Endothelial cell of umbilical vein (primary cell): ENCODE measurements at regions not wholly inside any gene's neighbourhood (a gene's known extent, or its start where the extent isn't known, plus 50 kb on each side); places are given as distances from the start of the nearest gene placed in this dataset.

Experiments used
- BruUV-seq: library from RNA; stranded (reverse); fragments of 400-500 nt; replicated peaks from 2 replicates; lab custom pipeline; 2021; lab: Mats Ljungman, UMichigan
- CTCF ChIA-PET: fragments of 300-600, 350-600 bp; sonication (Branson Sonifier 250); formaldehyde crosslinking; loops from one replicate; lab custom pipeline; 2021; ENCODE audit warnings: antibody characterized with exemption, inconsistent platforms; lab: Charles Lee
- POLR2A ChIA-PET: fragments of 300-600, 350-600 bp; sonication (Branson Sonifier 250); formaldehyde crosslinking; loops from one replicate; lab custom pipeline; 2021; ENCODE audit warnings: antibody characterized with exemption, inconsistent platforms; lab: Charles Lee
- DNase-seq: peaks from one replicate; pipeline ENCODE4 v3.0.0-alpha.2; 2011; ENCODE audit warnings: low read depth, low spot score
- FAIRE-seq: peaks from 2 replicates; lab custom pipeline; 2011; peaks lifted over from hg19 to GRCh38; lab: Jason Lieb, UNC
- H2AFZ ChIP-seq: 2 replicates; pipeline ENCODE4 v1.6.0; 2012; ENCODE audit warnings: low read depth, low read length, control low read depth, inconsistent platforms
- H3K27ac ChIP-seq: 2 replicates; pipeline ENCODE4 v1.5.1; 2011; ENCODE audit warnings: low read depth, mild to moderate bottlenecking, control low read depth, low read length, moderate library complexity; ENCODE audit not compliant: insufficient read depth
- H3K27me3 ChIP-seq, 2 experiments: 2 replicates each; pipeline versions ENCODE4 v1.6.0 to v1.6.1; 2011; ENCODE audit warnings: low read length in 2 of 2, mixed read lengths in 1 of 2; ENCODE audit not compliant: control insufficient read depth in 2 of 2, insufficient read depth in 2 of 2
- H3K36me3 ChIP-seq, 2 experiments: 2 replicates in 1 of 2; 3 replicates in 1 of 2; pipeline ENCODE4 v1.5.1; 2011; ENCODE audit warnings: low read length in 2 of 2, mild to moderate bottlenecking in 1 of 2, moderate library complexity in 1 of 2; ENCODE audit not compliant: control insufficient read depth in 2 of 2, insufficient read depth in 2 of 2; ENCODE audit errors: extremely low read depth in 1 of 2
- H3K4me1 ChIP-seq: 3 replicates; pipeline ENCODE4 v1.5.1; 2011; ENCODE audit warnings: mild to moderate bottlenecking, low read length; ENCODE audit not compliant: control insufficient read depth, insufficient read depth; ENCODE audit errors: extremely low read depth
- H3K4me2 ChIP-seq: 2 replicates; pipeline ENCODE4 v1.6.1; 2011; ENCODE audit warnings: low read length, control low read depth, mixed read lengths; ENCODE audit not compliant: insufficient read depth
- H3K4me3 ChIP-seq, 3 experiments: fragments of 200-600 bp in 1 of 3; sonication (generic), shearing (Covaris generic) in 1 of 3; replicated peaks in 1 of 3; 2 replicates each; pipeline ENCODE4 v1.5.1; 2011 to 2016; ENCODE audit warnings: control low read depth in 3 of 3, low read length in 3 of 3, mild to moderate bottlenecking in 2 of 3, inconsistent platforms in 1 of 3, low read depth in 1 of 3, moderate library complexity in 1 of 3; ENCODE audit not compliant: insufficient read depth in 1 of 3
- H3K79me2 ChIP-seq: 2 replicates; pipeline ENCODE4 v1.6.0; 2012; ENCODE audit warnings: low read length, inconsistent platforms; ENCODE audit not compliant: control insufficient read depth, insufficient read depth
- H3K9ac ChIP-seq: replicated peaks from 2 replicates; pipeline ENCODE3; 2011; ENCODE audit warnings: low read length, control low read depth; ENCODE audit not compliant: insufficient read depth; ENCODE audit errors: extremely low read depth
- H3K9me1 ChIP-seq: replicated peaks from 3 replicates; pipeline ENCODE4 v1.6.0; 2011; ENCODE audit warnings: mild to moderate bottlenecking, low read length; ENCODE audit not compliant: control insufficient read depth, insufficient read depth; ENCODE audit errors: extremely low read depth
- H3K9me3 ChIP-seq: replicated peaks from 2 replicates; pipeline ENCODE4 v1.5.1; 2012; ENCODE audit warnings: low read length, inconsistent platforms; ENCODE audit not compliant: control insufficient read depth, insufficient read depth
- H4K20me1 ChIP-seq: replicated peaks from 2 replicates; pipeline ENCODE3; 2011; ENCODE audit warnings: mild to moderate bottlenecking, low read length; ENCODE audit not compliant: control insufficient read depth, insufficient read depth; ENCODE audit errors: extremely low read depth
- CTCF ChIP-seq, 2 donors: IDR thresholded peaks; 1 replicate in 1 of 2; 2 replicates in 1 of 2; pipeline ENCODE4 v1.5.1; 2011; ENCODE audit warnings: low read length in 2 of 2, mild to moderate bottlenecking in 2 of 2, moderate library complexity in 2 of 2, control low read depth in 1 of 2, inconsistent platforms in 1 of 2, low read depth in 1 of 2; ENCODE audit not compliant: insufficient read depth in 1 of 2; ENCODE audit errors: extremely low read depth in 1 of 2
- EZH2 ChIP-seq: IDR thresholded peaks from 2 replicates; pipeline ENCODE4 v1.6.1; 2012; ENCODE audit warnings: borderline replicate concordance, low read depth, mild to moderate bottlenecking, moderate library complexity, low read length, inconsistent platforms; ENCODE audit not compliant: severe bottlenecking
- FOS ChIP-seq: IDR thresholded peaks from 2 replicates; pipeline ENCODE4 v1.6.1; 2011; ENCODE audit warnings: mild to moderate bottlenecking, low read length, moderate library complexity, borderline replicate concordance; ENCODE audit not compliant: insufficient read depth
- GATA2 ChIP-seq: IDR thresholded peaks from 2 replicates; pipeline ENCODE4 v1.7.0; 2011; ENCODE audit warnings: low read depth, mild to moderate bottlenecking, moderate library complexity, mixed read lengths, low read length; ENCODE audit not compliant: insufficient read length, insufficient read depth
- JUN ChIP-seq: IDR thresholded peaks from 2 replicates; pipeline ENCODE4 v1.6.1; 2011; ENCODE audit warnings: borderline replicate concordance, low read depth; ENCODE audit not compliant: insufficient read length, insufficient read depth
- MAX ChIP-seq: IDR thresholded peaks from 2 replicates; pipeline ENCODE4 v1.6.1; 2011; ENCODE audit not compliant: insufficient read depth, insufficient read length
- MYC ChIP-seq: IDR thresholded peaks from one replicate; pipeline ENCODE4 v1.6.1; 2011; ENCODE audit warnings: mild to moderate bottlenecking, low read depth, low read length
- POLR2A ChIP-seq: IDR thresholded peaks from 2 replicates; pipeline ENCODE4 v1.6.1; 2012; ENCODE audit warnings: low read depth, mild to moderate bottlenecking, control low read depth, low read length
- POLR2AphosphoS5 ChIP-seq: IDR thresholded peaks from 2 replicates; pipeline ENCODE4 v1.6.1; 2012; ENCODE audit warnings: low read depth, mild to moderate bottlenecking, control low read depth, low read length, moderate library complexity; ENCODE audit not compliant: insufficient read depth
- dilution Hi-C: fragments of 300-500 bp; cut with MboI; formaldehyde crosslinking; loops from one replicate; pipeline ENCODE4 v1.15.0; 2019; ENCODE audit warnings: low sequenced_read_pairs; ENCODE audit not compliant: extremely low pct_ligation_motif_present
- intact Hi-C: fragments of 100-400 bp; cut with micrococcal nuclease; formaldehyde crosslinking; loops from one replicate; pipeline ENCODE4 v1.10.0; 2022

- DNase-seq (no peak), FAIRE-seq (no peak)
- ChIA-PET CTCF (no interaction called here), POLR2A (no interaction called here)
- H3K4me1 ChIP-seq, result no peaks in the 10 kb centered on the region
- no peaks in the 10 kb centered on the region for H3K79me2 ChIP-seq
- no peaks in the 10 kb centered on the region for H3K36me3 ChIP-seq
- intact Hi-C loops, result no loop called here
- H2AFZ ChIP-seq, result no peak overlapping the region
- no peaks in the 10 kb centered on the region for H3K9me1 ChIP-seq
- H3K4me3 ChIP-seq, result no peak overlapping the region
- dilution Hi-C loops, result no loop called here
- no peak overlapping the region for H3K9ac ChIP-seq
- no peak overlapping the region for H3K4me2 ChIP-seq
- no peaks in the 10 kb centered on the region for H3K9me3 ChIP-seq
- no peaks in the 10 kb centered on the region for H3K27me3 ChIP-seq
- TF ChIP-seq EZH2, result no peak
- TF ChIP-seq GATA2, result no peak
- TF ChIP-seq MAX, result no peak
- no peak for TF ChIP-seq POLR2AphosphoS5
- no peak for TF ChIP-seq FOS
- no peak for TF ChIP-seq CTCF (IDR thresholded peaks at IDR 0.05; ENCODE audit: extremely low read depth in 1 of 2, insufficient read depth in 1 of 2, low read depth in 1 of 2, low read length in 2 of 2)
- TF ChIP-seq JUN, result no peak
- TF ChIP-seq MYC, result no peak
- TF ChIP-seq POLR2A, result no peak
- BruUV-seq, result no TSS peak
- no peaks in the 10 kb centered on the region for H4K20me1 ChIP-seq
- no peak overlapping the region for H3K27ac ChIP-seq
Observed at GRCh38 chr4:136343340-136343739, 1189.0 kb downstream of the PCDH18 start.
